GM11168 (cell line): ENCODE measurements at regions not wholly inside any gene's neighbourhood (a gene's known extent, or its start where the extent isn't known, plus 50 kb on each side); places are given as distances from the start of the nearest gene placed in this dataset.

Source experiments
- in situ Hi-C: fragments of 300-500 bp; cut with MboI; formaldehyde crosslinking; loops from one replicate; pipeline ENCODE4 v1.12.0; 2022; ENCODE audit warnings: low sequenced_read_pairs; ENCODE audit not compliant: unreplicated experiment

GRCh38 chr1:238491265-238491664 lies 600.5 kb upstream of the ZP4 start:
- in situ Hi-C loops = no loop called here

- in situ Hi-C loops = no loop called here
Measured at GRCh38 chr1:238489006-238489405, 598.3 kb upstream of the ZP4 start.

GRCh38 chr1:238488401-238488800 lies 597.7 kb upstream of the ZP4 start:
- in situ Hi-C loops = no loop called here

- in situ Hi-C loops = no loop called here
Measured at GRCh38 chr1:238487931-238488330, 597.2 kb upstream of the ZP4 start.

- in situ Hi-C loops = no loop called here
Measured at GRCh38 chr1:238485912-238486209, 595.1 kb upstream of the ZP4 start.

- in situ Hi-C loops = no loop called here
Measured at GRCh38 chr1:238485057-238485911, 594.6 kb upstream of the ZP4 start.

GRCh38 chr1:238484121-238484520 lies 593.4 kb upstream of the ZP4 start:
- in situ Hi-C loops = no loop called here

GRCh38 chr1:238476841-238477240 lies 586.1 kb upstream of the ZP4 start:
- in situ Hi-C loops = no loop called here

- in situ Hi-C loops = no loop called here
Measured at GRCh38 chr1:238475712-238476111, 585.0 kb upstream of the ZP4 start.

- in situ Hi-C loops = no loop called here
Measured at GRCh38 chr1:238474263-238474662, 583.5 kb upstream of the ZP4 start.

- in situ Hi-C loops = no loop called here
Measured at GRCh38 chr1:238469146-238469631, 578.5 kb upstream of the ZP4 start.

GRCh38 chr1:238468068-238468467 lies 577.3 kb upstream of the ZP4 start:
- in situ Hi-C loops = no loop called here

GRCh38 chr1:238466459-238466858 lies 575.7 kb upstream of the ZP4 start:
- in situ Hi-C loops = no loop called here

GRCh38 chr1:238465449-238465848 lies 574.7 kb upstream of the ZP4 start:
- in situ Hi-C loops = no loop called here

GRCh38 chr1:238458899-238459298 lies 568.2 kb upstream of the ZP4 start:
- in situ Hi-C loops = no loop called here

GRCh38 chr1:238457610-238458009 lies 566.9 kb upstream of the ZP4 start:
- in situ Hi-C loops = no loop called here

- in situ Hi-C loops = no loop called here
Measured at GRCh38 chr1:238451781-238452310, 561.1 kb upstream of the ZP4 start.

- in situ Hi-C loops = no loop called here
Measured at GRCh38 chr1:238450976-238451375, 560.3 kb upstream of the ZP4 start.

- in situ Hi-C loops = no loop called here
Measured at GRCh38 chr1:238443687-238444086, 553.0 kb upstream of the ZP4 start.

GRCh38 chr1:238439511-238439910 lies 548.8 kb upstream of the ZP4 start:
- in situ Hi-C loops = no loop called here

GRCh38 chr1:238438311-238439270 lies 547.9 kb upstream of the ZP4 start:
- in situ Hi-C loops = no loop called here
